ENCODE measurements at regions not wholly inside any gene's neighbourhood (a gene's known extent, or its start where the extent isn't known, plus 50 kb on each side); places are given as distances from the start of the nearest gene placed in this dataset.

DNA sequence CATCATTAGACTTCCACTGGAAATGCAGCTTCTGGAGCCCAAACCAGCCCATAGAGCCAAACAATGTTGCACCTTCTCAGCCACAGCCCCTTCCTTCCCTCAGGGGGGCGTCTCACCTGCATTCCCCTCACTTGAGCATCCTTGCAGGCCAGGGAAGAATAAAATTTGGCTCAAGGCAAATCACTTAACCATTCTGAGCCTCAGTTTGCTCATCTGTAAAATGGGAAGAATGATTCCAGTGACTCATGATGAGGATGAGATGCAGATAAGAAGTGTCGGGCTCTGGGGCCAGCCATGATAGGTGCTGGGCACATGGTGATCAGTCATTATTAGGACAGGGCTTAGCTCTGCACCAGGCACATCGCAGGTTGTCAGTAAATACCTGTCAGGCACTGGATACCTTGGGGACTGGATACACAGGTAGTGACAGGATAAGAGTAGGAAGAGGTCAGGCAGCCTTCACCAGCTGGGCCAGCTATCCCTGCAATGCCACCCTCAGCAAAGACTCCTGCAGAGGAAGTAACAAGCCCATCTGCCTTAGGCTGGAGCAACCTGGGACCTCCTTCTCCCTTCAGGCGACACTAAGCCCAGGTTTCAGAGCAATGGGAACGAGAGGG lies 208.0 kb upstream of the TNRC6C start:
- TF ChIP-seq SIN3A (IDR thresholded peaks at IDR 0.05; ENCODE audit: borderline replicate concordance, insufficient read depth, low read length) (no peak), POLR2AphosphoS5 (IDR thresholded peaks at IDR 0.05; ENCODE audit: low read depth, low read length) (no peak), TAF1 (IDR thresholded peaks at IDR 0.05; ENCODE audit: borderline replicate concordance, insufficient read depth, low read length) (no peak), FOXP2 (optimal IDR thresholded peaks at IDR 0.05; ENCODE audit: borderline replicate concordance, extremely low read depth, extremely low read length, insufficient read depth) (no peak)
- TF ChIP-seq, protein P1, sequence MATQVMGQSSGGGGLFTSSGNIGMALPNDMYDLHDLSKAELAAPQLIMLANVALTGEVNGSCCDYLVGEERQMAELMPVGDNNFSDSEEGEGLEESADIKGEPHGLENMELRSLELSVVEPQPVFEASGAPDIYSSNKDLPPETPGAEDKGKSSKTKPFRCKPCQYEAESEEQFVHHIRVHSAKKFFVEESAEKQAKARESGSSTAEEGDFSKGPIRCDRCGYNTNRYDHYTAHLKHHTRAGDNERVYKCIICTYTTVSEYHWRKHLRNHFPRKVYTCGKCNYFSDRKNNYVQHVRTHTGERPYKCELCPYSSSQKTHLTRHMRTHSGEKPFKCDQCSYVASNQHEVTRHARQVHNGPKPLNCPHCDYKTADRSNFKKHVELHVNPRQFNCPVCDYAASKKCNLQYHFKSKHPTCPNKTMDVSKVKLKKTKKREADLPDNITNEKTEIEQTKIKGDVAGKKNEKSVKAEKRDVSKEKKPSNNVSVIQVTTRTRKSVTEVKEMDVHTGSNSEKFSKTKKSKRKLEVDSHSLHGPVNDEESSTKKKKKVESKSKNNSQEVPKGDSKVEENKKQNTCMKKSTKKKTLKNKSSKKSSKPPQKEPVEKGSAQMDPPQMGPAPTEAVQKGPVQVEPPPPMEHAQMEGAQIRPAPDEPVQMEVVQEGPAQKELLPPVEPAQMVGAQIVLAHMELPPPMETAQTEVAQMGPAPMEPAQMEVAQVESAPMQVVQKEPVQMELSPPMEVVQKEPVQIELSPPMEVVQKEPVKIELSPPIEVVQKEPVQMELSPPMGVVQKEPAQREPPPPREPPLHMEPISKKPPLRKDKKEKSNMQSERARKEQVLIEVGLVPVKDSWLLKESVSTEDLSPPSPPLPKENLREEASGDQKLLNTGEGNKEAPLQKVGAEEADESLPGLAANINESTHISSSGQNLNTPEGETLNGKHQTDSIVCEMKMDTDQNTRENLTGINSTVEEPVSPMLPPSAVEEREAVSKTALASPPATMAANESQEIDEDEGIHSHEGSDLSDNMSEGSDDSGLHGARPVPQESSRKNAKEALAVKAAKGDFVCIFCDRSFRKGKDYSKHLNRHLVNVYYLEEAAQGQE (IDR thresholded peaks at IDR 0.05; ENCODE audit: insufficient read depth in 1 of 2, low read depth in 2 of 2, low read length in 2 of 2), result no peak

GRCh38 chr17:77753246-77753645 lies 205.3 kb upstream of the TNRC6C start:
- TF ChIP-seq SIN3A (IDR thresholded peaks at IDR 0.05; ENCODE audit: borderline replicate concordance, insufficient read depth, low read length), result no peak
- no peak for TF ChIP-seq FOXP2 (optimal IDR thresholded peaks at IDR 0.05; ENCODE audit: borderline replicate concordance, extremely low read depth, extremely low read length, insufficient read depth)
- no peak for TF ChIP-seq TAF1 (IDR thresholded peaks at IDR 0.05; ENCODE audit: borderline replicate concordance, insufficient read depth, low read length)
- TF ChIP-seq, protein P1 (IDR thresholded peaks at IDR 0.05; ENCODE audit: insufficient read depth in 1 of 2, low read depth in 2 of 2, low read length in 2 of 2), result no peak
- no peak for TF ChIP-seq POLR2AphosphoS5 (IDR thresholded peaks at IDR 0.05; ENCODE audit: low read depth, low read length)

DNA sequence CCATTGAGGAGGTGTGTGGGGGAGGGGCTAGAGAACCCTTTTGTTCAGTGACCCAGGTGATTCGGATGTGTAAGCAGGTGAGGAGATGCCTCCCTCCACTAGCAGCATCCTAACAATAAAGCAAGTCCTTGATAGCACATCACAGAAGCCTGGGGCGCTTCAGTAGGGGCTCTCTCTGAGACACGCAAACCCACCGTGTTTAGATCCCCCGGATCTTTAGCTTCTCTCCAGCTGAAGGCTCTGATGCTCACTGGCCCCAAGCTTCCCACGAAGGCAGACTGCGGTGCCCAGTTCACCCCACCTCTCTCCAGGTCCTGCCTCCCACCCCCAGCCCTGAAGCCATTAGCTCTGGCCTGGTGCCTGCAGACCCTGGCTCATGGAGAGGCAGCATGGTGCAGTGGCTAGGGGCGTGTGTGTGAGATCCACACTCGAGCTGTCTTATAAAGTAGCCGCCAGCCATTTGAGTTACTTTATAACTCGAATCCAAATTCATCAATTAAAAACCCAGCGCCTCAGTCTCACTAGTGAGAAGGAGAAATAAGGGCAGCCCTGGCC lies 204.7 kb upstream of the TNRC6C start:
- TF ChIP-seq TAF1 (IDR thresholded peaks at IDR 0.05; ENCODE audit: borderline replicate concordance, insufficient read depth, low read length), result no peak
- TF ChIP-seq POLR2AphosphoS5 (IDR thresholded peaks at IDR 0.05; ENCODE audit: low read depth, low read length), result no peak
- TF ChIP-seq, protein P1 (IDR thresholded peaks at IDR 0.05; ENCODE audit: insufficient read depth in 1 of 2, low read depth in 2 of 2, low read length in 2 of 2), result no peak
- TF ChIP-seq FOXP2 (optimal IDR thresholded peaks at IDR 0.05; ENCODE audit: borderline replicate concordance, extremely low read depth, extremely low read length, insufficient read depth), result no peak
- no peak for TF ChIP-seq SIN3A (IDR thresholded peaks at IDR 0.05; ENCODE audit: borderline replicate concordance, insufficient read depth, low read length)

DNA sequence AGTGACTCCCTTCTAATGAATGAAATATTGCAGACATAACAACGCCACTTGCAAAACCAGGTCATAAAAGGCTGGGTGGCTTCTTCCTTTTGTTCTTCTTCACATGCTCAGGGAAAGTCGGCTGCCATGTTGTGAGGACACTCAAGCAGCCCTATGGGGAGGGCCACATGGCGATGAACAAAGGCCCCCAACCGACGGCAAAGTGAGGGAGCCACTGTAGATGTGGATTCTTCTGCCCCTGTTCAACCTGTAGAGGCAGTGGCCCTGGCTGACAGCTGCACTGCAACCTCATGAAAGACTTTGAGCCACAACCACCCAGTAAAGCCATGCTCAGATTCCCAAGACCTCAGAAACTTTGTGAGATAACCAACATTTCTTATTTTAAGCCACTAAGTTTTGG lies 203.5 kb upstream of the TNRC6C start:
- TF ChIP-seq, protein P1 (IDR thresholded peaks at IDR 0.05; ENCODE audit: insufficient read depth in 1 of 2, low read depth in 2 of 2, low read length in 2 of 2), result no peak
- no peak for TF ChIP-seq TAF1 (IDR thresholded peaks at IDR 0.05; ENCODE audit: borderline replicate concordance, insufficient read depth, low read length)
- TF ChIP-seq POLR2AphosphoS5 (IDR thresholded peaks at IDR 0.05; ENCODE audit: low read depth, low read length), result no peak

Measured in PFSK-1 (cell line).